ENCODE measurements at regions not wholly inside any gene's neighbourhood (a gene's known extent, or its start where the extent isn't known, plus 50 kb on each side); places are given as distances from the start of the nearest gene placed in this dataset.

DNA sequence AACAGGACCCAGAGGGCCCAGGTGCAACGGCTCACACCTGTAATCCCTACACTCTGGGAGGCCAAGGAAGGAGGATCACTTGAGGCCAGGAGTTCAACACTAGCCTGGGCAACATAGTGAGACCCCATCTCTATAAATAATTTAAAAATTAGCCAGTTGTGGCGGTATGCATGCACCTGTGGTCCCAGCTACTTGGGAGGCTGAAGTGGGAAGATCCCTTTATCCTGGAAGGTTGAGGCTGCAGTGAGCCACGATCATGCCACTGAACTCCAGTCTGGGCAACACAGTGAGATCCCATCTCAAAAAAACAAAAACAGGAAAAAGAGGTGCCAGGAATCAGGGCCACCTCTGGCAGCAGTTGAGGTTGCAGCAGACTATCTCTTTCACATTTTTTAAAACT lies 85.7 kb upstream of the NUDT7 start:
- TF ChIP-seq, protein P1, sequence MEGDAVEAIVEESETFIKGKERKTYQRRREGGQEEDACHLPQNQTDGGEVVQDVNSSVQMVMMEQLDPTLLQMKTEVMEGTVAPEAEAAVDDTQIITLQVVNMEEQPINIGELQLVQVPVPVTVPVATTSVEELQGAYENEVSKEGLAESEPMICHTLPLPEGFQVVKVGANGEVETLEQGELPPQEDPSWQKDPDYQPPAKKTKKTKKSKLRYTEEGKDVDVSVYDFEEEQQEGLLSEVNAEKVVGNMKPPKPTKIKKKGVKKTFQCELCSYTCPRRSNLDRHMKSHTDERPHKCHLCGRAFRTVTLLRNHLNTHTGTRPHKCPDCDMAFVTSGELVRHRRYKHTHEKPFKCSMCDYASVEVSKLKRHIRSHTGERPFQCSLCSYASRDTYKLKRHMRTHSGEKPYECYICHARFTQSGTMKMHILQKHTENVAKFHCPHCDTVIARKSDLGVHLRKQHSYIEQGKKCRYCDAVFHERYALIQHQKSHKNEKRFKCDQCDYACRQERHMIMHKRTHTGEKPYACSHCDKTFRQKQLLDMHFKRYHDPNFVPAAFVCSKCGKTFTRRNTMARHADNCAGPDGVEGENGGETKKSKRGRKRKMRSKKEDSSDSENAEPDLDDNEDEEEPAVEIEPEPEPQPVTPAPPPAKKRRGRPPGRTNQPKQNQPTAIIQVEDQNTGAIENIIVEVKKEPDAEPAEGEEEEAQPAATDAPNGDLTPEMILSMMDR (IDR thresholded peaks at IDR 0.05) = no peak
- TF ChIP-seq POLR2AphosphoS2 (conservative IDR thresholded peaks at IDR 0.05; ENCODE audit: low read length) (no peak), RAD21 (conservative IDR thresholded peaks at IDR 0.05 in 1 of 2, IDR thresholded peaks at IDR 0.05 in 1 of 2) (no peak), RFX5 (IDR thresholded peaks at IDR 0.05) (no peak), POLR2A (IDR thresholded peaks at IDR 0.05; ENCODE audit: low read length) (no peak), KDM5A (IDR thresholded peaks at IDR 0.05) (no peak), FOSL2 (IDR thresholded peaks at IDR 0.05) (no peak), FOSL2 (CRISPR knock-in tag; IDR thresholded peaks at IDR 0.05) (no peak)
- TF ChIP-seq, protein P2, sequence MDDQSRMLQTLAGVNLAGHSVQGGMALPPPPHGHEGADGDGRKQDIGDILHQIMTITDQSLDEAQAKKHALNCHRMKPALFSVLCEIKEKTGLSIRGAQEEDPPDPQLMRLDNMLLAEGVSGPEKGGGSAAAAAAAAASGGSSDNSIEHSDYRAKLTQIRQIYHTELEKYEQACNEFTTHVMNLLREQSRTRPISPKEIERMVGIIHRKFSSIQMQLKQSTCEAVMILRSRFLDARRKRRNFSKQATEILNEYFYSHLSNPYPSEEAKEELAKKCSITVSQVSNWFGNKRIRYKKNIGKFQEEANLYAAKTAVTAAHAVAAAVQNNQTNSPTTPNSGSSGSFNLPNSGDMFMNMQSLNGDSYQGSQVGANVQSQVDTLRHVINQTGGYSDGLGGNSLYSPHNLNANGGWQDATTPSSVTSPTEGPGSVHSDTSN (IDR thresholded peaks at IDR 0.05) = no peak
- TF ChIP-seq, protein P3, sequence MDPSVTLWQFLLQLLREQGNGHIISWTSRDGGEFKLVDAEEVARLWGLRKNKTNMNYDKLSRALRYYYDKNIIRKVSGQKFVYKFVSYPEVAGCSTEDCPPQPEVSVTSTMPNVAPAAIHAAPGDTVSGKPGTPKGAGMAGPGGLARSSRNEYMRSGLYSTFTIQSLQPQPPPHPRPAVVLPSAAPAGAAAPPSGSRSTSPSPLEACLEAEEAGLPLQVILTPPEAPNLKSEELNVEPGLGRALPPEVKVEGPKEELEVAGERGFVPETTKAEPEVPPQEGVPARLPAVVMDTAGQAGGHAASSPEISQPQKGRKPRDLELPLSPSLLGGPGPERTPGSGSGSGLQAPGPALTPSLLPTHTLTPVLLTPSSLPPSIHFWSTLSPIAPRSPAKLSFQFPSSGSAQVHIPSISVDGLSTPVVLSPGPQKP (IDR thresholded peaks at IDR 0.05; ENCODE audit: low read depth, low read length) = no peak
